ENCODE measurements at regions not wholly inside any gene's neighbourhood (a gene's known extent, or its start where the extent isn't known, plus 50 kb on each side); places are given as distances from the start of the nearest gene placed in this dataset.
"Not testable (repeated sequence)": the region's sequence is repeated elsewhere in the genome, so short reads cannot be mapped to it uniquely, and the experiment has no call there.

DNA sequence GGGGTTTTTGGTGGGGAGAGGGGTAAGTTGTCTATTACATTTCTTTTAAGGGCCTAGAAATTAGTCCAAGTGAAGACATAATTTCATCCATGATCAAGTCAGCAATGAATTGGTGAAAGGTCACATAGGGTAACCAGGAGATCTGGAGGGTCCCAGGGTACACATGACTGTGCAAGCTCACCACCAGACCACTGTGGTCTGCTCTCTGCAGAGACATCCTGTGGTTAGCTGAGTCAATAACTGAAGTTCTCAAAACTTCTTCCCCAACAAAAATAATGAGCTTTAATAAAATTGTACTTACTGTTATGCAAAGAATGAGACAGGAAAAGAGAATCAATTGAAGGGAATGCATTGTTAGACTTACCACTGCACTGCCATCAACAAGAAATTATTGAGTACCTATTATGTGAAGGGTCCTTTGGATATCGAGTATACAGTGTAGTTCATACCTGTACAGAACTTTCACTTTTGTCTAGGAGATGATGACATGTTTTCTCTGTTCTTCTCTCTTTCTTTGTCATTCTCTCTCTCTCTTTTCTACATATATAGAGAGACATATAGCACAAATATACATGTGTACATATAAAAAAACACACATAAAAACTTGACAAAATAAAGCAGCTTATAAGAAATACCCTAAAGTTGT lies 209.8 kb downstream of the GJA1 start:
- no peak for DNase-seq

DNA sequence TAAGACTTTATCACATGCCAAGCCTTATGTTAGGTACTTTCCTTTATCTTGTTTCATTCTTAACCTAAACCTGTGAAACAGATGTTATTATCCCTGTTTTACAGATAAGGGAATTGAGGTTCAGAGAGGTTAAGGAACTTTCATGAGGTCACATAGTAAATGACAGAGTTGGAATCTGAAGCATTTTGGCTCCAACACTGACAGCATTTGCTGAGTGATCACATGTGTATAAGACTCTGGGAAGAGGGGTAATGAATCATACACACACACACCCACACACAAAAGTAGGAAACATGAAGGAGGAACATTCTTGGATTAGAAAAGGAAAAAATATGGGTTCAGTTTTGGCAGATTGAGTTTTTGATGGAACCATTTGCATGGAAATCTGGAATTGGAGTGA lies 212.5 kb downstream of the GJA1 start:
- no peak for DNase-seq

DNA sequence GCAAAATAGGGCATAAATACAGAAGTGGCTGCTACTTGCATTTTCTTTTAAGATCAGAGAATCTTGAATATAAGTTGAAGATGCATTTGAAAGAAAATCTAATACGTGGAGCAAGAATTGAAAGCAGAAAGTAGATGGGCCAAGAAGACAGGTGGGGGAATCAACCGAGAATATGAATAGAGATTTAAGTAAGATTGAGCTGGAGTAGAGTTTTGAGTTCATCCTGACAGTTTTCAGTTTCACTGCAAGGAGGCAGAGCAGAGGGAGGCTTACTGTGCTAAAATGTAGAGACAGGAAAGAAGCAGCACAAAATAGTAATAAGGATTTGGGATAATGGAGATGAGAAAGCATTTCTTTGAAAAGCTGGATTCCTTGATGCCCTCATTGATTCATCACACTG lies 214.5 kb downstream of the GJA1 start:
- no peak for DNase-seq

DNA sequence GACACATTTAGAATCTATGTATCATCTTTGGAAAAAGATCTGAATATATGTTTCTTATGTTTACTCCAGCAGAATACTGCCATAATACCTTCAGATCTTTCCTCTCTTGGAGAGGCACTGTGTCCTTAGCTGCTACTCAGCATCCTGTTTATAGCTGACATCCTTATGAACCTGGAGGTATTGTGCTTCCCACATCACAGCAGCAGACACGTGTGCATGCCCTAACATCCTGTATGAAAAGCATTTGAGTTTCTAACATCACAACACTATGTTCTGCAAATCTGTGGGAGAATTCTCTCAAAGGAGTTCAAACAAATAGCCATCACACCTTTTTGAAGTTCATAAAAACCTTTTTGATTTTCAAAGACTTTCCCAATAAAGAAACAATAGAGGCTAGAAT lies 216.0 kb downstream of the GJA1 start:
- peak in 4 of 6 experiments; percentile 18 to 67 (median 62) for DNase-seq

DNA sequence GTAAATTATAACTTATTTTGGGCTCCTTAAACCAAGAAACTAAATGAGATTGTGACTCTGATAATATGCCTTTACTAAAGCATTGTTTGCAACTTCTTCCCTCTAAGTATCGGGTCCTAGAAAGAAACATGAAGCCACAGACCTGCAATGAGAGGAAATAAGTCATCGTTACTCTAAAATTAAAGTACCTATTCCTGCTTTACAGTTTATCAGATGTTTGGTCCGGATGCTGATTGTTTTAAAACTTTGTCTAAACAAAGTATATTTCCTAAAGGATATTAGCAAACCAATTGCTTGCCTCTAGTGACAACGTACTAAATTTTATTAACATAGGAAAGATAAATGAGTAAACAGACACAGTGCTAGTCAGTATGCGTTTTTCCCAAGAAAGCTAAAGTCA lies 216.8 kb downstream of the GJA1 start:
- DNase-seq, result no peak

DNA sequence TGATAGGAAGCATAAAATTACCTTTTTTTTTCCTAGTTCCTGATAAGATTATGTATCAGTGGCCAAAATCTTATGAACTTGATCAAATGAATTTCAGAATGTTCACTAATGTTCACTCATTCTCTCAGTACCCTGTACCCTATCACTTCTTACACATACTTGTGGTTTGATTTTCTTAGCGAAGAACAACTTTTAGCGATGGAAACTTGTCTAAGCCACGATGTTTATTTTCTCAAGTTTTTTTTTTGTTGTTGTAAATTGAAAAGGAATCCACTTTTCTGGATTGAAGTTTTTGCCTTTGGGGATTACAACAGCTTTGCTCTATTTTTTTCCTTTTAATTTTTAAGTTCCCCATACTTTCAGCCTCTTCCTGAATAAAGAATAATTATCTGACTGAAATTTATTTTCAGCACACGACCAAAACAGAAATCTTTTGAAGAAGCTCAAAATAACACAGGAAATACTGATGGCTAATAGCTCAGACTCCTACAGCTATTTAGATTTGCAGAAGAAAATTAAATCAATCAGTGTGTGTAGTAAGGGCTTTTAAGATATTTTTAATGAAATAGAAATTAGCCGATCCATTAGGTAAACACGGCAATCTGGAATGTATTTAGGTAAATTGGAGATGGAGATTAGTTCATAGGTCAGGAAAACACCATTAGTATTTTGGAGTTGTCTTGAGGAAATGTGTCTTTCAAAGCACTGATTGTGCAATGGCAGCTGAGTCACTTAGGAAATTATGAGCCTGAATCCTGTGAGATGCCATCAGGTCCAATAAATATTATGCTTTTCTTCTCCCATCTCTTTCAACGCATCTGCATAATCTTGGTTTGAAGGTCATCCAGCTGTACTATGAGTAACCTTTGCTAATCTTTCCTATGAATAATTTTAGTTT lies 217.5 kb downstream of the GJA1 start:
- no peak for DNase-seq

DNA sequence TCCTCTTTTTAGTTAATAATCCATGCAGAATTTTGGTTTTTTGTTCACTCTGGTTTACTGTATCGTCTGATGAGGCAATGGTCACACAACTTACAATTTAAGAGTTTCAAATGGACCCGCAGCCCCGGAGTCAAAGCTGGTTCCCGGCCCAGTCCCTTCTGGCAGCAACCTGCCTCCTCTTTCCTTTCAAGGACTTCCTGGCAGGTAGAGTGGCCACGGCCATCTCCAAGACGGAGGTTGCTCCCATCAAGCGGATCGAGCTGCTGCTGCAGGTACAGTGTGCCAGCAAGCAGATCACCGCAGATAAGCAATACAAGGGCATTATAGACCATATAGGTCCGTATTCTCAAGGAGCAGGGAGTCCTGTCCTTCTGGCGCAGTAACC lies 218.2 kb downstream of the GJA1 start:
- DNase-seq, result no peak

DNA sequence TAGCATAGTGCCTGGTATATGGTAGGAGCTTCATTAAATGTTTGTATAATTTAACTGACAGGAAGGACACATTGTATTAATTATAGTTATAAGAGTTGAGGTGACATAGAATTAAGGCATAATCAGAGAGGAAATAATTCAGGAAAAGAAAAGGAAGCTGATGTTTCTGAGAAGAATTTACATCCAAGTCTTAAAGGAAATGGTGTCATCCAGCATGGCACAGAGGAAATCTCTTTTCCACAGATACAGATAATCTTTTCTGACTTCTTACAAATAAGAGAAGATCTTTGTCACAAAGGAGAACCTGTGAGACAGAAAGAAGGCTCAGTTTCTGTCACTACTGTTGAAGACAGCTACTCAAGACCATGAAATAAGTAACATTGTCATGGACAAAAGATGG lies 222.5 kb downstream of the GJA1 start:
- no peak for DNase-seq

DNA sequence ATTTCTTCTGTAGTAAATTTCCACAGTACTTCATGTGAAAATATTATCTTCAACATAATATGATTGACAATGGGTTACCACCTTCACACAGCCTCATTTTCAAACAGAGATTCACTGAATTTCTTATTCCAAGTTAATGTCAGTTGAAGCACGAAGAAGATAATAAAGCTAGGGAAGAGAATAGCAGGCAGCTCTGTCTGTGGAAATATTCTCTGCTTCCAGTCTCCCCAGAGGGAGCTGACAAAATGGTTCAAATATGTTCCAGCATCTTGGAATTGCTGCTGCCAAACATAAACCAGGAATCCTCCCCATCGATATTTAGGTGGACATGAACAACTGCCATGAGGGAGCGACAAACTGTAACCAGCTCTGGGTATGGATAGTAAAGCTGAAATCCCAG lies 224.8 kb downstream of the GJA1 start:
- no peak for DNase-seq

DNA sequence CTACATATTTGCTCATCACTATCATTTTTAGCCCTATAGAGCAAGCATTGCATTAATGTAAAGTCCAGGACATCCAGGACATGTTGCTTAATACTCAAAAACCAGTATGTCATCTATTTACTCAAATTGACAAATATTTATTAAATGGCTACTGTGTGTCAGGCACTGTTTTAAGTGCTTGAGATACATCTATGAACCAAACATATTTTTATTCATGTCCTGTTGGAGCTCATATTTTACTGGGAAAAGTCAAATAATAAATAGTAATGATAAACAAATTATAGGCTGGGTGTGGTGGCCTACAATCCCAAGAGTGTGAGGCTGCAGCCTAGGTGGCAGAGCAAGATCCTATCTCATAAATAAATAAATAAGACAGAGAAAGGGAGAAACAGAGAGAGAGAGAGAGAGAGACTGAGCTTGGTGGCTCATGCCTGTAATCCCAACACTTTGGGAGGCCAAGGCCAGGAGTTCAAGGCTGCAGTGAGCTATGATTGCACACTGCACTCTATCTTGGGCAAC lies 227.9 kb downstream of the GJA1 start:
- no peak for DNase-seq

DNA sequence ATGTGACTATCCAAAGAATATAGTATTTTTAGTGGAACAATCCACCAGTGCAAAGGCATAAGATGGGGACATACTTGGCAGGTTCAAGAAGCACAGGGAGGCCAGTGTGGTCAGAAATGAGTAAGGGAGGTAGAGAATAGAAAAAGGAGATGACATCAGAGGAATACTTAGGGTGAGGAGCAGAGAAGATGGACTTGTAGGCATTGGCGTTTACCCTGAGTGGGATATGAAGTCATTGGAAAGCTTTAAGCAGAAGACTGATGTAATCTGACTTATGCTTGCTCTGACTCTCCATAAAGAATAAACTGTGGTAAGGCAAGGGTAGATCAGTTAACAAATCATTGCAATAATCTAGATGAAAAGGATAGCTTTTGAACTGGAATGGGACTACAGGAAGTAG lies 228.7 kb downstream of the GJA1 start:
- DNase-seq, result no peak

DNA sequence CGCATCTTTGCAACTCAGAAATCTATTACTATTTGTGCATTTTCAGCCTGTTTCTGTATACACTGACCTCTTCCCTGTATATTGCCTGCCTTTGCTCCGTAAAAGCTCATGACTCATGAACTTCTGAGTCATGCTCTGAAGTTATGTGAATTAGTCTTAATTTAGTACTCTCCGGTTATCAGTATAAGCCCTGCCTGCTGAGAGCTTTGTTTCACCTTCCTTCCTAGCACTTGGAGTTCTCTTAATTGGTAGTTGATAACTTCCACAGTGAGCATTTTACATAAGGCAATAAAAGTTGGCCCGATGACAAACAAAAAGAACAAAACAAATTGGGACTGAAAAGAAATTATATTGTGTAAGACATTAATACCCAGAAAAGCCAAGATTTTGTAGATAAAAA lies 231.4 kb downstream of the GJA1 start:
- no peak for DNase-seq

DNA sequence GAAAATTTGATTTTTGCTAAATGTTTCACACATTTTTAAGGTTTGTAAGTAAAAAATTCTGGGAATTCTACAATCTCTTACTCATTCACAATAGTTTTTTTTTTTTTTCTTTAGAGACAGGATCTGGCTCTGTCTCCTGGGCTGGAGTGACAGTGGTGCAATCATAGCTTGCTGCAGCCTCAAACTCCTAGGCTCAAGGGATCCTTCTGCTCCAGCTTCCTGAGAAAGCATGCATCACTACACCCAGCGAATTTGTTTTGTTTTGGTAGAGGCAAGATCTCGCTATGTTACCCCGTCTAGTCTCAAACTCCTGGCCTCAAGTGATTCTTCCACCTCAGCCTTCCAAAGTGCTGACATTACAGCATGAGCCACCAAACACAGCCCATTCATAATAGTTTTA lies 232.8 kb downstream of the GJA1 start:
- no peak for DNase-seq

DNA sequence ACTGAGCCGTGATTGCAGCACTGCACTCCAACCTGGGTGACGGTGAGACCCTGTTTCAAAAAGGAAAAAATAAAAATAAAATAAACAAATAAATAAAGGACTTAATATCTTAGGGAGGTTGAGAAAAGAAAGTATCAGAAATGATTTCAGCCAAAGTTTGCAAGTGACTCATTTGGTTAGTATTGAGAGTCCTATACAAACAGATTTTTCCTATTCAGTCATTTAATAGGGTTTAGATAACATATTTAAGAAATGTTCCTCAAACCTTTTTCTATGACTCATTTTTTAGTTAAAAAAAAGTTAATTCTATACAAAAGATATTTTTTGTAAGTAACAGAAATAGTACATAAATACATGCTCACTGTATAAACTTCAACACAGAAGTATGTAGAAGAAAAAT lies 235.1 kb downstream of the GJA1 start:
- no peak for DNase-seq

DNA sequence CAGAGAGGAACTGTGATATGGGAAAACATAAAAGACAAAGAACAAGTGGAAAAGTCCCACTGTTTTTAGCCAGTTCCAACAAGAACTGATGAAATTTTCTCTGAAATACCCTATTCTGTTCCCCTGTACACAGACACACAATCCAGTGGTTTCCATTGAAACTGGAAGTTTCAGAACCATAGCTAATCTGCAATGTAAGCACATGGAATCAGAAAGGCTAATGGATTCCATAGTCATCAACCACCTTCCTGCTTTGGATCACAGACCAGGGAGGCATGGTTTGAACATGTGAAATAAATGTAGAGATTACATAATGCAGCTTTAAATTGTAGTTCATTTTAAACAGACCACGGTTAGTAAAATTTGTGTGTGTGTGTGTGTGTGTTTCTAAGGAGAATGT lies 242.1 kb downstream of the GJA1 start:
- DNase-seq, result no peak

DNA sequence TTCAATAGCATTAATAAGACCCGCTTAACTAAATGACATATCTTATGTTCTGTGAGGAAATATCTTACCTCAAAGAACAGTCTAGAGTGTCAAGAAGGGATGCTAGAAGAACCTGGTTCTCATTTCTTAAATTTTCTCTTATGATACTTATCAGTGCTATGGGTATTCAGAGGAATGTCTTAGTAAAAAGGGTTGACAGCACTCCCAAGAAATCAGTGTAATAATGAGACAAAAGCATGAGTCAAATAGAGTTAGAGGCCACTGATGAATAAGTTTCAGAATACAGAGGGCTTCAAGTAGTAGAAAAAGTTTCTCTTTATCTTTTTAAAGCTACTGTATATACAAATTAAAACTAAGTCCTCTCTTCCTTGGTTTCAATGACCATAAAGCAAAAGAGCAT lies 242.8 kb downstream of the GJA1 start:
- DNase-seq, result no peak

DNA sequence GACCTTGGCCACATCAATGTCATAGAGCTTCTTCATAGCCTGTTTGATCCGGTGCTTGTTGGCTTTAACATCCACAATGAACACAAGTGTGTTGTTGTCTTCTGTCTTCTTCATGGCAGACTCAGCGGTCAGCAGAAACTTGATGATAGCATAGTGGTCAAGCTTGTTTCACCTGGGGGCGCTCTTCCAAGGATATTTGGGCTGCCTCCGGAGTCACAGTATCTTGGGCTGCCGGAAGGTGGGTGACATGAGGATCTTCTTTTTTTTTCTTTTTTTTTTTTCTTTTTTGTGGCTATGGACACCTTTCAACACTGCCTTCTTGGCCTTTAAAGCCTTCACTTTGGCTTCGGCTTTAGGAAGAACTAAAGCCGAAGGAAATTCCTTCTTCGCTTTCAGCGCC lies 244.6 kb downstream of the GJA1 start:
- DNase-seq, result no peak

DNA sequence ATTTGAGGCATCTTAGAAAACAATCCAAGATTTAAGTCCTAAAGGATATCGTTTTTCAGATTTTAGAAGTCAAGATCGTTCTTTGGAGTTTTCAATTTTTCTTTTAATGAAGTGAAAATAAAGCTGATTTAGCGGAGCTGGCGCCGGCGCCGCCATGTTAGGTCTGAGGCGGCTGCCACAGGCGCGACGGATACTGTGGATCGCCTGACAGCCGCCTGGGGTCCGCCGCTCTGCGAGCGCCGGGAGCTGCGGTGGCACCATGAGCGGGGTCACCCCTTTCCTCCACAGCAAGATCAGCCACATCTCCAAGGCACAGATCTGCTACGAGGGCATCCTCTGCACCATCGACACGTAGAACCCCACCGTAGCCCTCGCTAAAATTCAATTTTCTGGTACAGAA lies 247.2 kb downstream of the GJA1 start:
- DNase-seq, result no peak

DNA sequence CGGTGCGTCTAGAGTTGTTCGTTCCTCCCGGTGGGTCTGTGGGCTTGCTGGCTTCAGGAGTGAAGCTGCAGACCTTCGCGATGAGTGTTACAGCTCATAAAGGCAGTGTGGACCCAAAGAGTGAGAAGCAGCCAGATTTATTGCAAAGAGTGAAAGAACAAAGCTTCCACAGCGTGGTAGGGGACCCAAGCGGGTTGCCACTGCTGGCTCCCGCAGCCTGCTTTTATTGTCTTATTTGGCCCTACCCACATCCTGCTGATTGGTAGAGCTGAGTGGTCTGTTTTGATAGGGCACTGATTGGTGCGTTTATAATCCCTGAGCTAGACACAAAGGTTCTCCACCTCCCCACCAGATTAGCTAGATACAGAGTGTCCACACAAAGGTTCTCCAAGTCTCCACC lies 250.4 kb downstream of the GJA1 start:
- not testable (repeated sequence) for DNase-seq

DNA sequence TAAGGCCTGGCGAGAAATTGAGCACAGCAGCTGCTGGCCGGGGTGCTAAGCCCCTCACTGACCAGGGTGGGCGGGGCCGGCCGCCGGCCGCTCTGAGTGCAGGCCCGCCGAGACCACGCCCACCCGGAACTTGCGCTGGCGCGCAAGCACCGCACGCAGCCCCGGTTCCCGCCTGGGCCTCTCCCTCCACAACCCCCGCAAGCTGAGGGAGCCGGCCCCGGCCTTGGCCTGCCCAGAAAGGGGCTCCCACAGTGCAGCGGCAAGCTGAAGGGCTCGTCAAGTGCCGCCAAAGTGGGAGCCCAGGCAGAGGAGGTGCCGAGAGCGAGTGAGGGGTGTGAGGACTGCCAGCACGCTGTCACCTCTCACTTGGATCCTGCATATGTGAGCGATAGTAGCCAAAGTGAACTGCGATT lies 251.2 kb downstream of the GJA1 start:
- no peak for DNase-seq

DNA sequence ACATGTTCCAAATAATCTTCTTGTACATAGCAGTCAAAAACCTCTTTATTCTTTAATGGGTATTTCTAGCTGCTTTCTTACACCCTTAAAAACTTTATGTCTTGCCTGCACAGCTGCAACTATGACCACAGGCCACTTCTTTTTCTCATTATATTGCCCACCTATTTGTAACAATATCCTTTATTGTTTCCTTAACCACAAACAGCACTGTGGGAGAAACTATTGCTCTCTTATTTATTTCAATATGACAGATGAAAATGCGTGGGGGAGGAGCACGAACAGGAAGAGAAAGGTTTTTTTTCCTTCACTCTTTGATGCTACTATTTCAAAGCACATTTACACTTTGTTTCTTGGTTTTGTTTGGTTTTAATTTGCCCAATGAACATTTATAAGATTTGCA lies 253.5 kb downstream of the GJA1 start:
- peak in 3 of 6 experiments; percentile 10 to 25 (median 18) for DNase-seq

DNA sequence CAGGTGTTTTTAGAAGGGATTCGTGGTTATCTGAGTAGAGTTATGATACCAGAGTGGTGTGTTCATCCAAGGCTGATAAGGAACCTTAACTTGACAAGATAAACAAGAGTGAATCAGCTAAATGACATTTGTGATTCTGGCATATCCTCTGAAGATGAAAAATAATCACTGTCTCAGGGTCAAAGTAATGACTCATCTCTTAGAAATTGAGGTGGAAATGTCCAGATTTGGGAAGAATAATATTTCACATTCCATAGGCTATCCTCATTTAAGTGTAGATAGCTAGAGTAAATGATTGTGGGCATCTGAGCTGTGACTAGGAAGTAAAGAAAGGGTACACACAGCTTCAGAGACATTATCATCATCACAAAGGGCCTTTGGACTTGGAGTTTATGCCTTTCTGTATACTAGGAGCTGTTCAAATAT lies 255.7 kb downstream of the GJA1 start:
- DNase-seq, result no peak

DNA sequence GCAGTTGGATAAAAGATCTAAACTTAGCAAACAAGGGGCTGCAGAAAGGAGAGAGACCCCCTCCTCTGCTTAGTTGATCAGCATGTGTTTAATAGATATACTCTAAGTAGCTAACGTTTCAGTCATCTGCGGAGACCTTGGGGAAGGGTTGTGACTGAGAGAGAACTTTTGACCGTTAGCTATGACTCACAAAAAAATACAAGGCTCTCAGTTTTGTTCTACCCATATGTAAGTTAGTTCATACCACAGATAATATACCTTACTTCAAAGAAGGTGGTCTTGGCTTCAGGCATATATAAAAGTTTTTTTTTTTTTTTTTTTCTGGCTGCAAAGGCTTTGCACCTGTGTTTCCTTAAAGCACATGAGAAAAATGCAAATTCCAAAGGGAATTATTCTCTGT lies 258.9 kb downstream of the GJA1 start:
- DNase-seq, result no peak

DNA sequence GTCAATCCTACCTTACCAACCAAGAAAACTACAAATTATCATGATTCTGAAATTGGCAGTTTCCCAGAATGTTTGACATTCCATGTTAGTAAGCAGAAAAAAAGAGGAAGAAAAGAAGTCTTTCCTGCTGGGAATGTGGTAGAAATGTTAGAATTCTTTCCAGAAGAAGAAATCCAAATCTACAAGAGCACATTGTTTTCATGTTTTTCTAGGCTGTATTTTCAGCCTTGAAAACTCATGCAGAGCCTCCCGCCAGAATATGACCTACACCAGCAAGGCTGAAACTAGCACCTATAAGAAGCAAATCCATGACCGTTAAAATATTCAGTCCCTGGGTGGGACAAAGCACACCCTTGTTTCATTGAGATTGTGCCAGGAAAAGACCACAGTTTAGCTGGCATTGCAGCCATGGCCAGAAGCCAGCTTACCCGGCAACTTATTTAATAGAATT lies 259.4 kb downstream of the GJA1 start:
- DNase-seq, result no peak

Measured in stimulated activated naive CD4-positive, alpha-beta T cell (primary cell).